ENCODE measurements at regions not wholly inside any gene's neighbourhood (a gene's known extent, or its start where the extent isn't known, plus 50 kb on each side); places are given as distances from the start of the nearest gene placed in this dataset.

DNA sequence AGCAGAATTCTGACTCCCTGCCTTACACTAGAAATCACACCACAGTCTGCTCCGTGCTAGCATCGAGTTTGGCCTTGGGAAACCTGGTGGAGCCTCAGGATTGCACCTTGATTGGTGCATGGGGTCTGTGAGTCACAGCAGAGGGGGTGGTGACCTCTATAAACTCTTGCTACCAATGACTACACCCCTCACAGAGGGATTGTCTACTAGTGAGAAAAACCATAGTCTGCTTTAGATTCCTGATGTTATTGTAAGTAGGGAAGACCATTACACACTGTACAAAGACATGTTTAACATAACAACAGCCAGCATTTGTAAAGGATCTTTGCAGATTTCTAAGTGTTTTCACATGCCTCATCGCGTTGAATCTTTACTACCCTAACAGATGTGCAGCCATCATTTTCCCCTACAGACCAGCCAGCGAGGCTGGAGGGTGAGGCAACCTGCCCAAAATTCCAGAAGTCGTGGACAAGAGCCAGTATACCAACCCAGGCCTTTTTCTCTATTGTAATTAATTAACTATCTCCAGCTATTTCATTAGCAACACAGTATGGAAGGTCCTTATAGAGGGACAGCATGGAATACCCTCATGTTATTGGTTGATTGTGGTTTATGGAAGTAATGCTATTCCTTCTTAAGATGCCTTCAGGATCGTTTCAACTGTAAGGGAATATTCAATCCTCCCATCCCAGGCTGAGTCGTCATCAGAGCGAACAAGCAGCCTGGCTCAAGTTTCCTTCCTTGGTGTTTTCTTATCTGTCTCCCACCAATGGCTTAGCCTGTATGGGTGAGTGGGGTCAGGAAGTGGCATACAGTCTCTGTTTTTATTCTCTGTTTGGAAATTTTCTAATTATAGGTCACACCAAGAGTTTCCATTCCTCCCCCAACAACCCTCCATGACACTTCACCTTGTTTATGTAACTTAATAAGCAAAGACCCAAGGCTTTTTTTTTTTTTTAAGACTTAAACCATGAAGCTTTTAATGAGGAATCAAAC lies 55.9 kb upstream of the KDR start:
- DNase-seq (ENCODE audit: low read depth, low spot score) = no peak
- no peak overlapping the region for H3K27ac ChIP-seq (ENCODE audit: control insufficient read depth, insufficient read depth, low read length)

DNA sequence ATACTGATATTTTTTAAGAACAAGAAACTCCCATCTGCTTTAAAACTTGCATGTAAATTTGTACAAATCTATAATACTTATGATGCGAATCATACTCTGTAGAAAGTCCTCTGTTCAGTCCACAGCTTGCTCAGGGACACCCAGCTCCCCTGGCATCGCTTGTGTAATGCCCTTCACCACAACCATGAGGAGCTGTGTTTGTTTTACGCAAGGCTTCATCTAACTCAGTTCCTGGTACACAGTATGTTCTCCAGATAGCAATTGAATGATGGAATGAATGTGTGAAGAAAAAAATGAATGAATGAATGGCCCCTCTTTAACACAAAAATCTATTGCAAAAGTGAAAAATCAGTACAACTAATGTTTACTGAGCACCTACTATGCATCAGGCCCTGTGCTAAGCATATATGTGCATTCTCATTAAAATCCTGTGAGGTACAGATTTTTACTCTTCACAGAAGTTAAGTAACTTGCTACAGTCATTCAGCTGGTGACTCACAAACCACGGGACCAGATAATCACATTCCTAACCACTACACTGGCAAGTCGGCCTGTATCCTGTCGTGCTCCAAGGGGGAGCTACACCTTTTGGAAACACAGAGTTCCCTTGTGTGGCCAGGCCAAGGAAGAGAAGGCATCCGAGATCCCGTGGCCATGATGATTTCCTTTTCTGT lies 58.7 kb upstream of the KDR start:
- Histone ChIP-seq H3K9ac (ENCODE audit: control insufficient read depth, extremely low read depth, insufficient read depth, low read length) (no peak overlapping the region), H3K27ac (ENCODE audit: control insufficient read depth, insufficient read depth, low read length) (peak overlapping the region; percentile 43), H2AFZ (ENCODE audit: control insufficient read depth, low read length) (peak overlapping the region; percentile 36), H3K4me3 (ENCODE audit: control insufficient read depth in 2 of 3, extremely low read depth in 1 of 3, insufficient read depth in 2 of 3, low read depth in 1 of 3, low read length in 3 of 3) (no peak overlapping the region), H3K9me1 (ENCODE audit: control insufficient read depth, extremely low read depth, insufficient read depth, low read length) (no peaks in the 10 kb centered on the region), H4K20me1 (ENCODE audit: control insufficient read depth, extremely low read depth, insufficient read depth, low read length) (no peaks in the 10 kb centered on the region), H3K27me3 (ENCODE audit: control insufficient read depth, extremely low read depth, insufficient read depth, low read length) (no peaks in the 10 kb centered on the region), H3K79me2 (ENCODE audit: control insufficient read depth, insufficient read depth, low read length) (no peaks in the 10 kb centered on the region), H3K9me3 (ENCODE audit: control insufficient read depth, low read depth, low read length) (no peaks in the 10 kb centered on the region), H3K4me1 (ENCODE audit: control insufficient read depth, extremely low read depth, insufficient read depth, low read length) (peaks cover 17% of the 10 kb centered on the region), H3K4me2 (ENCODE audit: control insufficient read depth, extremely low read depth, insufficient read depth, low read depth, low read length) (peak overlapping the region; percentile 51), H3K36me3 (ENCODE audit: control insufficient read depth in 2 of 2, extremely low read depth in 1 of 2, insufficient read depth in 2 of 2, low read length in 2 of 2) (no peaks in the 10 kb centered on the region)
- TF ChIP-seq, protein P1, sequence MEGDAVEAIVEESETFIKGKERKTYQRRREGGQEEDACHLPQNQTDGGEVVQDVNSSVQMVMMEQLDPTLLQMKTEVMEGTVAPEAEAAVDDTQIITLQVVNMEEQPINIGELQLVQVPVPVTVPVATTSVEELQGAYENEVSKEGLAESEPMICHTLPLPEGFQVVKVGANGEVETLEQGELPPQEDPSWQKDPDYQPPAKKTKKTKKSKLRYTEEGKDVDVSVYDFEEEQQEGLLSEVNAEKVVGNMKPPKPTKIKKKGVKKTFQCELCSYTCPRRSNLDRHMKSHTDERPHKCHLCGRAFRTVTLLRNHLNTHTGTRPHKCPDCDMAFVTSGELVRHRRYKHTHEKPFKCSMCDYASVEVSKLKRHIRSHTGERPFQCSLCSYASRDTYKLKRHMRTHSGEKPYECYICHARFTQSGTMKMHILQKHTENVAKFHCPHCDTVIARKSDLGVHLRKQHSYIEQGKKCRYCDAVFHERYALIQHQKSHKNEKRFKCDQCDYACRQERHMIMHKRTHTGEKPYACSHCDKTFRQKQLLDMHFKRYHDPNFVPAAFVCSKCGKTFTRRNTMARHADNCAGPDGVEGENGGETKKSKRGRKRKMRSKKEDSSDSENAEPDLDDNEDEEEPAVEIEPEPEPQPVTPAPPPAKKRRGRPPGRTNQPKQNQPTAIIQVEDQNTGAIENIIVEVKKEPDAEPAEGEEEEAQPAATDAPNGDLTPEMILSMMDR (optimal IDR thresholded peaks at IDR 0.05 in 1 of 3, IDR thresholded peaks at IDR 0.05 in 1 of 3, conservative IDR thresholded peaks at IDR 0.05 in 1 of 3; ENCODE audit: extremely low read depth in 1 of 3, insufficient read depth in 2 of 3, low read length in 3 of 3) = peak in 1 of 3 experiments; percentile 38
- no peak for TF ChIP-seq EZH2 (IDR thresholded peaks at IDR 0.05; ENCODE audit: low read length)
- dilution Hi-C loops (cut with MboI; ENCODE audit: extremely low pct_ligation_motif_present, low sequenced_read_pairs) = no loop called here
- peak; percentile 99 for FAIRE-seq
- peak; percentile 90 for DNase-seq (ENCODE audit: low read depth, low spot score)

More for the DNA sequence above, 55.9 kb upstream of the KDR start:
- no peak overlapping the region for H2AFZ ChIP-seq (ENCODE audit: control insufficient read depth, low read length)
- no peaks in the 10 kb centered on the region for H3K36me3 ChIP-seq (ENCODE audit: control insufficient read depth in 2 of 2, extremely low read depth in 1 of 2, insufficient read depth in 2 of 2, low read length in 2 of 2)
- no peaks in the 10 kb centered on the region for H3K27me3 ChIP-seq (ENCODE audit: control insufficient read depth, extremely low read depth, insufficient read depth, low read length)
- FAIRE-seq = no peak
- no peak overlapping the region for H3K9ac ChIP-seq (ENCODE audit: control insufficient read depth, extremely low read depth, insufficient read depth, low read length)
- H3K4me3 ChIP-seq (ENCODE audit: control insufficient read depth in 2 of 3, extremely low read depth in 1 of 3, insufficient read depth in 2 of 3, low read depth in 1 of 3, low read length in 3 of 3) = no peak overlapping the region
- H3K9me3 ChIP-seq (ENCODE audit: control insufficient read depth, low read depth, low read length) = no peaks in the 10 kb centered on the region
- no peak overlapping the region for H3K4me2 ChIP-seq (ENCODE audit: control insufficient read depth, extremely low read depth, insufficient read depth, low read depth, low read length)
- dilution Hi-C loops (cut with MboI; ENCODE audit: extremely low pct_ligation_motif_present, low sequenced_read_pairs) = no loop called here
- H3K4me1 ChIP-seq (ENCODE audit: control insufficient read depth, extremely low read depth, insufficient read depth, low read length) = peaks cover 17% of the 10 kb centered on the region
- no peaks in the 10 kb centered on the region for H4K20me1 ChIP-seq (ENCODE audit: control insufficient read depth, extremely low read depth, insufficient read depth, low read length)
- no peaks in the 10 kb centered on the region for H3K79me2 ChIP-seq (ENCODE audit: control insufficient read depth, insufficient read depth, low read length)
- TF ChIP-seq, protein P1 (optimal IDR thresholded peaks at IDR 0.05 in 1 of 3, IDR thresholded peaks at IDR 0.05 in 1 of 3, conservative IDR thresholded peaks at IDR 0.05 in 1 of 3; ENCODE audit: extremely low read depth in 1 of 3, insufficient read depth in 2 of 3, low read length in 3 of 3) = no peak
- H3K9me1 ChIP-seq (ENCODE audit: control insufficient read depth, extremely low read depth, insufficient read depth, low read length) = no peaks in the 10 kb centered on the region

Data from keratinocyte (primary cell).